HepG2 (cell line): ENCODE measurements at regions not wholly inside any gene's neighbourhood (a gene's known extent, or its start where the extent isn't known, plus 50 kb on each side); places are given as distances from the start of the nearest gene placed in this dataset.

Experiments used
- ATAC-seq: fragments of 200-7000 bp; cut with Tn5 transposase; 3 replicates; pipeline ENCODE4 v1.9.1; 2020; ENCODE audit warnings: mild to moderate bottlenecking, moderate library complexity
- BruUV-seq: library from RNA; stranded (reverse); fragments of 400-500 nt; replicated peaks from 2 replicates; lab custom pipeline; 2021; lab: Mats Ljungman, UMichigan
- CTCF ChIA-PET: fragments of 300-600 bp; formaldehyde crosslinking; extraction: SDS; loops from one replicate; lab custom pipeline; 2021; ENCODE audit warnings: low total read pairs, inconsistent platforms, low intra/inter-chr PET ratio; lab: Yijun Ruan, JAX
- POLR2A ChIA-PET: fragments of 350-600 bp; sonication (Branson Sonifier 250); formaldehyde crosslinking; loops from one replicate; lab custom pipeline; 2020; ENCODE audit warnings: antibody characterized with exemption, inconsistent platforms; lab: Yijun Ruan, JAX
- DNase-seq: peaks from one replicate; pipeline ENCODE4 v3.0.0-alpha.2; 2015; ENCODE audit warnings: low spot score
- FAIRE-seq: peaks from 3 replicates; lab custom pipeline; 2011; peaks lifted over from hg19 to GRCh38; lab: Jason Lieb, UNC
- H2AFZ ChIP-seq: one replicate; pipeline ENCODE4 v1.6.1; 2011; ENCODE audit warnings: low read length, inconsistent platforms
- H3K27ac ChIP-seq: fragments of 300-600 bp; 3 replicates; pipeline ENCODE4 v1.8.0; 2011; ENCODE audit warnings: mixed run types, mild to moderate bottlenecking, mixed read lengths, low read length, inconsistent platforms; ENCODE audit not compliant: insufficient read depth; ENCODE audit errors: extremely low read length
- H3K27me3 ChIP-seq, 2 experiments: fragments of 200-600 bp in 1 of 2; 2 replicates in 1 of 2; 3 replicates in 1 of 2; pipeline versions ENCODE4 v1.6.0 to v1.8.0; 2011; ENCODE audit warnings: low read length in 2 of 2, mild to moderate bottlenecking in 2 of 2, moderate library complexity in 2 of 2, inconsistent platforms in 1 of 2; ENCODE audit not compliant: insufficient read depth in 2 of 2, control insufficient read depth in 1 of 2
- H3K36me3 ChIP-seq, 2 experiments: fragments of 200-600 bp in 1 of 2; replicated peaks in 1 of 2; 2 replicates in 1 of 2; 3 replicates in 1 of 2; pipeline versions ENCODE4 v1.5.1 to v1.8.0; 2011; ENCODE audit warnings: low read length in 2 of 2, inconsistent platforms in 1 of 2; ENCODE audit not compliant: insufficient read depth in 2 of 2, control insufficient read depth in 1 of 2
- H3K4me1 ChIP-seq: 2 replicates; pipeline ENCODE4 v1.5.1; 2012; ENCODE audit warnings: low read length, inconsistent platforms; ENCODE audit not compliant: insufficient read depth
- H3K4me2 ChIP-seq: 2 replicates; pipeline ENCODE4 v1.6.0; 2011; ENCODE audit warnings: low read depth, low read length, inconsistent platforms
- H3K4me3 ChIP-seq, 3 experiments: fragments of 200-600 bp in 1 of 3; sonication (generic), shearing (Covaris generic) in 1 of 3; replicated peaks in 1 of 3; 2 replicates each; pipeline ENCODE4 v1.5.1; 2011 to 2016; ENCODE audit warnings: low read length in 3 of 3, inconsistent platforms in 2 of 3, low read depth in 2 of 3, mild to moderate bottlenecking in 2 of 3, control low read depth in 1 of 3, mixed read lengths in 1 of 3; ENCODE audit not compliant: insufficient read depth in 1 of 3
- H3K79me2 ChIP-seq: one replicate; pipeline ENCODE4 v1.6.1; 2011; ENCODE audit warnings: low read length, inconsistent platforms; ENCODE audit not compliant: insufficient read depth
- H3K9ac ChIP-seq: 2 replicates; pipeline ENCODE4 v1.6.0; 2011; ENCODE audit warnings: mild to moderate bottlenecking, low read depth, low read length, inconsistent platforms; ENCODE audit not compliant: insufficient read depth
- H3K9me3 ChIP-seq: 2 replicates; pipeline ENCODE4 v1.5.1; 2012; ENCODE audit warnings: mild to moderate bottlenecking, low read length
- H4K20me1 ChIP-seq: 2 replicates; pipeline ENCODE4 v1.6.0; 2011; ENCODE audit warnings: inconsistent platforms, mild to moderate bottlenecking, low read length, moderate library complexity; ENCODE audit not compliant: insufficient read depth
- HMGXB3 ChIP-seq: sonication (generic); formaldehyde crosslinking; IDR thresholded peaks from 2 replicates; pipeline ENCODE4 v1.4.0; 2020; ENCODE audit warnings: missing genetic modification reagents, borderline replicate concordance
- ZNF570 ChIP-seq: sonication (generic); formaldehyde crosslinking; IDR thresholded peaks from 2 replicates; pipeline ENCODE4 v1.4.0; 2020; ENCODE audit warnings: mild to moderate bottlenecking, missing genetic modification reagents, borderline replicate concordance
- WGBS: methylation state at CpG from one replicate; pipeline ENCODE4 v1.1.6; 2017; ENCODE audit warnings: low lambda C conversion rate; 5-methylcytosine and 5-hydroxymethylcytosine counted together
- in situ Hi-C: cut with HindIII; loops from 2 replicates; pipeline ENCODE4 v1.10.0; 2017; ENCODE audit warnings: low pct_unique_long_range_greater_than_20kb; ENCODE audit not compliant: extremely low pct_ligation_motif_present
- intact Hi-C: fragments of 100-400 bp; cut with micrococcal nuclease; formaldehyde crosslinking; loops from one replicate; pipeline ENCODE4 v1.10.0; 2022; ENCODE audit not compliant: unreplicated experiment
- TF ChIP-seq, protein P1 (sequence below): sonication (generic); formaldehyde crosslinking; IDR thresholded peaks from 2 replicates; pipeline ENCODE4 v1.4.0; 2020; ENCODE audit warnings: missing genetic modification reagents
- TF ChIP-seq, protein P2 (sequence below): sonication (generic); formaldehyde crosslinking; IDR thresholded peaks from 2 replicates; pipeline ENCODE4 v1.4.0; 2020; ENCODE audit warnings: mild to moderate bottlenecking, missing genetic modification reagents

DNA sequence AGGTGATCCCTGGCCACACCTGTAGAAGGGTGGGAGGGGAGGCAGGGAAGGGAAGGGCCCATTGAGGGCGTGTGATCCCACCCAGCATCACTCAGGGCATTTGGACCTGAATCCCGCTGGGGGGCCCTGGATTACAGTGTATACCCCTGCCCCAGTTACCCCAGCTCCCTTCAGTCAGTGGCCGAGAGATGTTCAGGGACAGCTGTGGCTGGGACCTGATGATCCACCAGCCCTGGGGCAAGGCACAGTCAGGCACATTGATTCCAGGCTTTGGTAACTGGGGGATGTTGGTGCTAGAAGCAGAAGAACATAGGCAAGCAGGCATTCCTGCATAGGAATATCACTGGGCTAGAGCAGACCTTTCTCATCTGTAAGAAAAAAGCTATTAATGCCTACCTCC lies 170.3 kb downstream of the FOXL1 start:
- Histone ChIP-seq H3K4me2 (no peak overlapping the region), H3K4me3 (no peak overlapping the region), H3K27me3 (peaks cover 12 to 54% of the 10 kb centered on the region in 2 experiments; a peak in 4 of 5 replicates), H2AFZ (no peak overlapping the region), H4K20me1 (no peaks in the 10 kb centered on the region; the same call in 1 of the 2 replicates), H3K79me2 (no peaks in the 10 kb centered on the region), H3K9ac (no peak overlapping the region), H3K27ac (no peak overlapping the region), H3K9me3 (no peaks in the 10 kb centered on the region), H3K4me1 (no peaks in the 10 kb centered on the region), H3K36me3 (no peaks in the 10 kb centered on the region)
- no TSS peak for BruUV-seq
- FAIRE-seq: no peak
- intact Hi-C loops (no loop called here), in situ Hi-C loops (no loop called here)
- ChIA-PET POLR2A (no interaction called here), CTCF (no interaction called here)
- TF ChIP-seq ZNF570 (no peak), HMGXB3 (CRISPR knock-in tag) (no peak)
- TF ChIP-seq, protein P1, sequence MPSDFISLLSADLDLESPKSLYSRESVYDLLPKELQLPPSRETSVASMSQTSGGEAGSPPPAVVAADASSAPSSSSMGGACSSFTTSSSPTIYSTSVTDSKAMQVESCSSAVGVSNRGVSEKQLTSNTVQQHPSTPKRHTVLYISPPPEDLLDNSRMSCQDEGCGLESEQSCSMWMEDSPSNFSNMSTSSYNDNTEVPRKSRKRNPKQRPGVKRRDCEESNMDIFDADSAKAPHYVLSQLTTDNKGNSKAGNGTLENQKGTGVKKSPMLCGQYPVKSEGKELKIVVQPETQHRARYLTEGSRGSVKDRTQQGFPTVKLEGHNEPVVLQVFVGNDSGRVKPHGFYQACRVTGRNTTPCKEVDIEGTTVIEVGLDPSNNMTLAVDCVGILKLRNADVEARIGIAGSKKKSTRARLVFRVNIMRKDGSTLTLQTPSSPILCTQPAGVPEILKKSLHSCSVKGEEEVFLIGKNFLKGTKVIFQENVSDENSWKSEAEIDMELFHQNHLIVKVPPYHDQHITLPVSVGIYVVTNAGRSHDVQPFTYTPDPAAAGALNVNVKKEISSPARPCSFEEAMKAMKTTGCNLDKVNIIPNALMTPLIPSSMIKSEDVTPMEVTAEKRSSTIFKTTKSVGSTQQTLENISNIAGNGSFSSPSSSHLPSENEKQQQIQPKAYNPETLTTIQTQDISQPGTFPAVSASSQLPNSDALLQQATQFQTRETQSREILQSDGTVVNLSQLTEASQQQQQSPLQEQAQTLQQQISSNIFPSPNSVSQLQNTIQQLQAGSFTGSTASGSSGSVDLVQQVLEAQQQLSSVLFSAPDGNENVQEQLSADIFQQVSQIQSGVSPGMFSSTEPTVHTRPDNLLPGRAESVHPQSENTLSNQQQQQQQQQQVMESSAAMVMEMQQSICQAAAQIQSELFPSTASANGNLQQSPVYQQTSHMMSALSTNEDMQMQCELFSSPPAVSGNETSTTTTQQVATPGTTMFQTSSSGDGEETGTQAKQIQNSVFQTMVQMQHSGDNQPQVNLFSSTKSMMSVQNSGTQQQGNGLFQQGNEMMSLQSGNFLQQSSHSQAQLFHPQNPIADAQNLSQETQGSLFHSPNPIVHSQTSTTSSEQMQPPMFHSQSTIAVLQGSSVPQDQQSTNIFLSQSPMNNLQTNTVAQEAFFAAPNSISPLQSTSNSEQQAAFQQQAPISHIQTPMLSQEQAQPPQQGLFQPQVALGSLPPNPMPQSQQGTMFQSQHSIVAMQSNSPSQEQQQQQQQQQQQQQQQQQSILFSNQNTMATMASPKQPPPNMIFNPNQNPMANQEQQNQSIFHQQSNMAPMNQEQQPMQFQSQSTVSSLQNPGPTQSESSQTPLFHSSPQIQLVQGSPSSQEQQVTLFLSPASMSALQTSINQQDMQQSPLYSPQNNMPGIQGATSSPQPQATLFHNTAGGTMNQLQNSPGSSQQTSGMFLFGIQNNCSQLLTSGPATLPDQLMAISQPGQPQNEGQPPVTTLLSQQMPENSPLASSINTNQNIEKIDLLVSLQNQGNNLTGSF (CRISPR knock-in tag): no peak
- TF ChIP-seq, protein P2, sequence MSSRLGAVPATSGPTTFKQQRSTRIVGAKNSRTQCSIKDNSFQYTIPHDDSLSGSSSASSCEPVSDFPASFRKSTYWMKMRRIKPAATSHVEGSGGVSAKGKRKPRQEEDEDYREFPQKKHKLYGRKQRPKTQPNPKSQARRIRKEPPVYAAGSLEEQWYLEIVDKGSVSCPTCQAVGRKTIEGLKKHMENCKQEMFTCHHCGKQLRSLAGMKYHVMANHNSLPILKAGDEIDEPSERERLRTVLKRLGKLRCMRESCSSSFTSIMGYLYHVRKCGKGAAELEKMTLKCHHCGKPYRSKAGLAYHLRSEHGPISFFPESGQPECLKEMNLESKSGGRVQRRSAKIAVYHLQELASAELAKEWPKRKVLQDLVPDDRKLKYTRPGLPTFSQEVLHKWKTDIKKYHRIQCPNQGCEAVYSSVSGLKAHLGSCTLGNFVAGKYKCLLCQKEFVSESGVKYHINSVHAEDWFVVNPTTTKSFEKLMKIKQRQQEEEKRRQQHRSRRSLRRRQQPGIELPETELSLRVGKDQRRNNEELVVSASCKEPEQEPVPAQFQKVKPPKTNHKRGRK (CRISPR knock-in tag): no peak
- 0% methylated on average over 3 of the region's 3 CpGs for WGBS
- ATAC-seq: no peak
- DNase-seq: no peak
